ENCODE measurements at regions not wholly inside any gene's neighbourhood (a gene's known extent, or its start where the extent isn't known, plus 50 kb on each side); places are given as distances from the start of the nearest gene placed in this dataset.

GRCh38 chr16:73531021-73531420 lies 483.1 kb upstream of the ZFHX3 start:
- Histone ChIP-seq H2AFZ (ENCODE audit: control insufficient read depth, low read depth, low read length) (no peak overlapping the region), H3K4me3 (no peak overlapping the region), H3K27ac (ENCODE audit: control insufficient read depth, insufficient read depth) (no peak overlapping the region), H4K20me1 (ENCODE audit: control insufficient read depth, insufficient read depth) (no peaks in the 10 kb centered on the region), H3K79me2 (ENCODE audit: control insufficient read depth, insufficient read depth, low read length) (no peaks in the 10 kb centered on the region), H3K9ac (ENCODE audit: control insufficient read depth, insufficient read depth, low read length) (no peak overlapping the region), H3K36me3 (ENCODE audit: control insufficient read depth in 2 of 2, insufficient read depth in 2 of 2, low read length in 1 of 2) (no peaks in the 10 kb centered on the region), H3K4me1 (ENCODE audit: control insufficient read depth, insufficient read depth, low read length) (no peaks in the 10 kb centered on the region), H3K27me3 (replicated peaks in 1 of 2; ENCODE audit: control insufficient read depth in 2 of 2, insufficient read depth in 2 of 2, low read length in 1 of 2) (no peaks in the 10 kb centered on the region), H3K4me2 (ENCODE audit: control insufficient read depth, insufficient read depth) (no peak overlapping the region), H3K9me3 (replicated peaks; ENCODE audit: control insufficient read depth, insufficient read depth, low read length) (no peaks in the 10 kb centered on the region)
- CTCF ChIA-PET, result no interaction called here
- RAD21 ChIA-PET (ENCODE audit: unreplicated experiment), result no interaction called here
- no TSS peak for BruUV-seq (replicated peaks)
- intact Hi-C loops (cut with micrococcal nuclease; ENCODE audit: unreplicated experiment) (loop anchor here (5.0 kb wide), 1 partner anchor 1404 kb away; no protein-coding TSS in a partner anchor), in situ Hi-C loops (cut with MboI) (no loop called here)
- ATAC-seq (no peak), FAIRE-seq (no peak), DNase-seq (ENCODE audit: low read depth, low spot score) (no peak)
- POLR2A ChIA-PET, result no interaction called here
- SMC1A ChIA-PET (ENCODE audit: uncharacterized antibody, unreplicated experiment), result no interaction called here
- TF ChIP-seq MEF2B (IDR thresholded peaks at IDR 0.05; ENCODE audit: partially characterized antibody, poor library complexity, severe bottlenecking) (no peak), NR2C1 (IDR thresholded peaks at IDR 0.05) (no peak)
- TF ChIP-seq, protein P1, sequence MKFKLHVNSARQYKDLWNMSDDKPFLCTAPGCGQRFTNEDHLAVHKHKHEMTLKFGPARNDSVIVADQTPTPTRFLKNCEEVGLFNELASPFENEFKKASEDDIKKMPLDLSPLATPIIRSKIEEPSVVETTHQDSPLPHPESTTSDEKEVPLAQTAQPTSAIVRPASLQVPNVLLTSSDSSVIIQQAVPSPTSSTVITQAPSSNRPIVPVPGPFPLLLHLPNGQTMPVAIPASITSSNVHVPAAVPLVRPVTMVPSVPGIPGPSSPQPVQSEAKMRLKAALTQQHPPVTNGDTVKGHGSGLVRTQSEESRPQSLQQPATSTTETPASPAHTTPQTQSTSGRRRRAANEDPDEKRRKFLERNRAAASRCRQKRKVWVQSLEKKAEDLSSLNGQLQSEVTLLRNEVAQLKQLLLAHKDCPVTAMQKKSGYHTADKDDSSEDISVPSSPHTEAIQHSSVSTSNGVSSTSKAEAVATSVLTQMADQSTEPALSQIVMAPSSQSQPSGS (IDR thresholded peaks at IDR 0.05; ENCODE audit: low read length), result no peak
- WGBS (ENCODE audit: insufficient coverage, insufficient replicate concordance, low lambda C conversion rate, missing lambda C conversion rate), result 30% methylated on average over 3 of the region's 3 CpGs

GRCh38 chr16:73530529-73530928 lies 482.6 kb upstream of the ZFHX3 start:
- Histone ChIP-seq H3K4me2 (ENCODE audit: control insufficient read depth, insufficient read depth) (no peak overlapping the region), H3K79me2 (ENCODE audit: control insufficient read depth, insufficient read depth, low read length) (no peaks in the 10 kb centered on the region), H3K9ac (ENCODE audit: control insufficient read depth, insufficient read depth, low read length) (no peak overlapping the region), H3K4me1 (ENCODE audit: control insufficient read depth, insufficient read depth, low read length) (no peaks in the 10 kb centered on the region), H3K4me3 (no peak overlapping the region), H4K20me1 (ENCODE audit: control insufficient read depth, insufficient read depth) (no peaks in the 10 kb centered on the region), H3K27ac (ENCODE audit: control insufficient read depth, insufficient read depth) (no peak overlapping the region), H3K9me3 (replicated peaks; ENCODE audit: control insufficient read depth, insufficient read depth, low read length) (no peaks in the 10 kb centered on the region), H3K27me3 (replicated peaks in 1 of 2; ENCODE audit: control insufficient read depth in 2 of 2, insufficient read depth in 2 of 2, low read length in 1 of 2) (no peaks in the 10 kb centered on the region), H3K36me3 (ENCODE audit: control insufficient read depth in 2 of 2, insufficient read depth in 2 of 2, low read length in 1 of 2) (no peaks in the 10 kb centered on the region), H2AFZ (ENCODE audit: control insufficient read depth, low read depth, low read length) (no peak overlapping the region)
- WGBS (ENCODE audit: insufficient coverage, insufficient replicate concordance, low lambda C conversion rate, missing lambda C conversion rate), result 0% methylated on average over 1 of the region's 1 CpG
- POLR2A ChIA-PET, result no interaction called here
- FAIRE-seq (no peak), DNase-seq (ENCODE audit: low read depth, low spot score) (no peak), ATAC-seq (no peak)
- BruUV-seq (replicated peaks), result no TSS peak
- TF ChIP-seq, protein P2, sequence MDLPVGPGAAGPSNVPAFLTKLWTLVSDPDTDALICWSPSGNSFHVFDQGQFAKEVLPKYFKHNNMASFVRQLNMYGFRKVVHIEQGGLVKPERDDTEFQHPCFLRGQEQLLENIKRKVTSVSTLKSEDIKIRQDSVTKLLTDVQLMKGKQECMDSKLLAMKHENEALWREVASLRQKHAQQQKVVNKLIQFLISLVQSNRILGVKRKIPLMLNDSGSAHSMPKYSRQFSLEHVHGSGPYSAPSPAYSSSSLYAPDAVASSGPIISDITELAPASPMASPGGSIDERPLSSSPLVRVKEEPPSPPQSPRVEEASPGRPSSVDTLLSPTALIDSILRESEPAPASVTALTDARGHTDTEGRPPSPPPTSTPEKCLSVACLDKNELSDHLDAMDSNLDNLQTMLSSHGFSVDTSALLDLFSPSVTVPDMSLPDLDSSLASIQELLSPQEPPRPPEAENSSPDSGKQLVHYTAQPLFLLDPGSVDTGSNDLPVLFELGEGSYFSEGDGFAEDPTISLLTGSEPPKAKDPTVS (IDR thresholded peaks at IDR 0.05; ENCODE audit: low read depth, low read length), result no peak
- TF ChIP-seq RFX5 (IDR thresholded peaks at IDR 0.05; ENCODE audit: low read depth, low read length) (no peak), ZNF24 (IDR thresholded peaks at IDR 0.05) (no peak), NRF1 (conservative IDR thresholded peaks at IDR 0.05; ENCODE audit: low read depth, low read length) (no peak), TCF3 (IDR thresholded peaks at IDR 0.05; ENCODE audit: borderline replicate concordance, insufficient read depth, low read depth, low read length) (no peak), CBX3 (IDR thresholded peaks at IDR 0.05; ENCODE audit: borderline replicate concordance, low read depth) (no peak), CHD2 (IDR thresholded peaks at IDR 0.05; ENCODE audit: borderline replicate concordance, low read depth, low read length) (no peak), BCL11A (IDR thresholded peaks at IDR 0.05; ENCODE audit: low read depth, low read length) (no peak)
- in situ Hi-C loops (cut with MboI), result no loop called here
- CTCF ChIA-PET, result no interaction called here
- intact Hi-C loops (cut with micrococcal nuclease; ENCODE audit: unreplicated experiment), result loop anchor here (5.0 kb wide), 1 partner anchor 1403 kb away; no protein-coding TSS in a partner anchor
- RAD21 ChIA-PET (ENCODE audit: unreplicated experiment), result no interaction called here
- SMC1A ChIA-PET (ENCODE audit: uncharacterized antibody, unreplicated experiment), result no interaction called here
